HL-60 (cell line): ENCODE measurements at regions not wholly inside any gene's neighbourhood (a gene's known extent, or its start where the extent isn't known, plus 50 kb on each side); places are given as distances from the start of the nearest gene placed in this dataset.

ENCODE experiments used
- DNase-seq, 2 experiments: peaks; one replicate each; pipeline ENCODE4 v3.0.0-alpha.2; 2010 to 2020; ENCODE audit warnings: low read depth in 1 of 2, low spot score in 1 of 2
- H3K27ac ChIP-seq: fragments of 250-450 bp; sonication (Bioruptor Pico); replicated peaks from 2 replicates; pipeline ENCODE4 v1.5.1; 2020; ENCODE audit warnings: mild to moderate bottlenecking, moderate library complexity
- H3K27me3 ChIP-seq: fragments of 250-450 bp; sonication (Bioruptor Pico); 2 replicates; pipeline ENCODE4 v1.5.1; 2021; ENCODE audit warnings: mild to moderate bottlenecking, moderate library complexity; ENCODE audit not compliant: insufficient read depth, poor library complexity, severe bottlenecking
- H3K4me3 ChIP-seq: replicated peaks from 2 replicates; pipeline ENCODE4 v1.5.1; 2011; ENCODE audit warnings: mild to moderate bottlenecking, control low read depth, low read length; ENCODE audit not compliant: insufficient read depth
- GABPA ChIP-seq: IDR thresholded peaks from 2 replicates; pipeline ENCODE4 v1.6.1; 2012; ENCODE audit warnings: low read depth
- POLR2AphosphoS5 ChIP-seq: IDR thresholded peaks from 2 replicates; pipeline ENCODE4 v1.6.1; 2012; ENCODE audit warnings: low read depth
- SPI1 ChIP-seq: IDR thresholded peaks from 2 replicates; pipeline ENCODE4 v1.6.1; 2012; ENCODE audit warnings: low read depth, mild to moderate bottlenecking, borderline replicate concordance
- TF ChIP-seq, protein P1 (sequence below): IDR thresholded peaks from 2 replicates; pipeline ENCODE4 v1.6.1; 2012; ENCODE audit warnings: low read depth; ENCODE audit not compliant: insufficient replicate concordance
- TF ChIP-seq, protein P2 (sequence below): IDR thresholded peaks from one replicate; pipeline ENCODE4 v1.5.1; 2011; ENCODE audit warnings: low read length, control low read depth, inconsistent platforms; ENCODE audit not compliant: insufficient read depth

DNA sequence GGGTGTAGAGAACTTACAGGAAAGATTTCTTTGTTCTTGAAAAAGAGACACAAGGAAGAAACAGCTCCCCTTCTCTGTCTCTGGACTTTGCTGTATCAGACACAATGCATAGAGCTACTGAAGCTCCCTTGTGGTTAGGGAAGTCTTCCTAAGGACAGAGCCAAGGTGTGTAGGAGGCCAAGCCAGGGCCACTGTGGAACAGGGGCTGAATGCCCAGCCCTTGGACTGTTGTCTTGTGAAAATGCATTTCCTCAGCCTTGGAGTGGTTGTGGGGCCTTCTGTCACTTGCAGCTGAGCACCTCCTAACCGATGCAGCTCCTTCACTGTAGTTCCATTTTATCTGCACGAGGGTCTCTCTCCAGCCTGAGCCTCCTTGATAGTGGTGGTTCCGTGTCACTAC is 353.4 kb downstream of the CCSER2 start:
- DNase-seq = no peak
- no peak overlapping the region for H3K27ac ChIP-seq
- H3K4me3 ChIP-seq = no peak overlapping the region
- no peaks in the 10 kb centered on the region for H3K27me3 ChIP-seq
- TF ChIP-seq, protein P1, sequence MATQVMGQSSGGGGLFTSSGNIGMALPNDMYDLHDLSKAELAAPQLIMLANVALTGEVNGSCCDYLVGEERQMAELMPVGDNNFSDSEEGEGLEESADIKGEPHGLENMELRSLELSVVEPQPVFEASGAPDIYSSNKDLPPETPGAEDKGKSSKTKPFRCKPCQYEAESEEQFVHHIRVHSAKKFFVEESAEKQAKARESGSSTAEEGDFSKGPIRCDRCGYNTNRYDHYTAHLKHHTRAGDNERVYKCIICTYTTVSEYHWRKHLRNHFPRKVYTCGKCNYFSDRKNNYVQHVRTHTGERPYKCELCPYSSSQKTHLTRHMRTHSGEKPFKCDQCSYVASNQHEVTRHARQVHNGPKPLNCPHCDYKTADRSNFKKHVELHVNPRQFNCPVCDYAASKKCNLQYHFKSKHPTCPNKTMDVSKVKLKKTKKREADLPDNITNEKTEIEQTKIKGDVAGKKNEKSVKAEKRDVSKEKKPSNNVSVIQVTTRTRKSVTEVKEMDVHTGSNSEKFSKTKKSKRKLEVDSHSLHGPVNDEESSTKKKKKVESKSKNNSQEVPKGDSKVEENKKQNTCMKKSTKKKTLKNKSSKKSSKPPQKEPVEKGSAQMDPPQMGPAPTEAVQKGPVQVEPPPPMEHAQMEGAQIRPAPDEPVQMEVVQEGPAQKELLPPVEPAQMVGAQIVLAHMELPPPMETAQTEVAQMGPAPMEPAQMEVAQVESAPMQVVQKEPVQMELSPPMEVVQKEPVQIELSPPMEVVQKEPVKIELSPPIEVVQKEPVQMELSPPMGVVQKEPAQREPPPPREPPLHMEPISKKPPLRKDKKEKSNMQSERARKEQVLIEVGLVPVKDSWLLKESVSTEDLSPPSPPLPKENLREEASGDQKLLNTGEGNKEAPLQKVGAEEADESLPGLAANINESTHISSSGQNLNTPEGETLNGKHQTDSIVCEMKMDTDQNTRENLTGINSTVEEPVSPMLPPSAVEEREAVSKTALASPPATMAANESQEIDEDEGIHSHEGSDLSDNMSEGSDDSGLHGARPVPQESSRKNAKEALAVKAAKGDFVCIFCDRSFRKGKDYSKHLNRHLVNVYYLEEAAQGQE = no peak
- TF ChIP-seq SPI1 (no peak), POLR2AphosphoS5 (no peak)

DNA sequence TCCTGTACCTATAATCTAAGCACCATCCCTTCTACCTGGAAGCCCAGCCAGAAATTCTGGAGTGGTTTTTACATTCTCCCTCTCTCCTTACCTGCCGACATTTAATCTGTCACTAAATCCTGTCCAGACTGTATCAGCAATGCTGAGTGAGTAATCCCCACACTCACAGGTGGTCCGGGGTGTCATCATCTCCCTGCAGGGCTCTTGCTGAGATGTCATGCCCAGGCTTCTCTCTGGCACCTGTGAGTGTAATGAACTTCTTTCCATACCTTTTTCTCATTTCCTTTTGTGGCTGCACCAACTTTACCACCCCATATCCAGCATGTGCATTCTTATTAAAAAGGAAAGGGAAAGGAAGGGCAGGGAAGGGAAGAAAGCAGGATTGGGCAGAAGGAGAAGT is 355.2 kb downstream of the CCSER2 start:
- TF ChIP-seq POLR2AphosphoS5 = no peak
- TF ChIP-seq, protein P2, sequence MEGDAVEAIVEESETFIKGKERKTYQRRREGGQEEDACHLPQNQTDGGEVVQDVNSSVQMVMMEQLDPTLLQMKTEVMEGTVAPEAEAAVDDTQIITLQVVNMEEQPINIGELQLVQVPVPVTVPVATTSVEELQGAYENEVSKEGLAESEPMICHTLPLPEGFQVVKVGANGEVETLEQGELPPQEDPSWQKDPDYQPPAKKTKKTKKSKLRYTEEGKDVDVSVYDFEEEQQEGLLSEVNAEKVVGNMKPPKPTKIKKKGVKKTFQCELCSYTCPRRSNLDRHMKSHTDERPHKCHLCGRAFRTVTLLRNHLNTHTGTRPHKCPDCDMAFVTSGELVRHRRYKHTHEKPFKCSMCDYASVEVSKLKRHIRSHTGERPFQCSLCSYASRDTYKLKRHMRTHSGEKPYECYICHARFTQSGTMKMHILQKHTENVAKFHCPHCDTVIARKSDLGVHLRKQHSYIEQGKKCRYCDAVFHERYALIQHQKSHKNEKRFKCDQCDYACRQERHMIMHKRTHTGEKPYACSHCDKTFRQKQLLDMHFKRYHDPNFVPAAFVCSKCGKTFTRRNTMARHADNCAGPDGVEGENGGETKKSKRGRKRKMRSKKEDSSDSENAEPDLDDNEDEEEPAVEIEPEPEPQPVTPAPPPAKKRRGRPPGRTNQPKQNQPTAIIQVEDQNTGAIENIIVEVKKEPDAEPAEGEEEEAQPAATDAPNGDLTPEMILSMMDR = no peak
- no peak for TF ChIP-seq GABPA
- TF ChIP-seq SPI1 = no peak
- TF ChIP-seq, protein P1 = no peak
- no peak for DNase-seq
- H3K27ac ChIP-seq = no peak overlapping the region
- H3K4me3 ChIP-seq = no peak overlapping the region
- H3K27me3 ChIP-seq = no peaks in the 10 kb centered on the region

DNA sequence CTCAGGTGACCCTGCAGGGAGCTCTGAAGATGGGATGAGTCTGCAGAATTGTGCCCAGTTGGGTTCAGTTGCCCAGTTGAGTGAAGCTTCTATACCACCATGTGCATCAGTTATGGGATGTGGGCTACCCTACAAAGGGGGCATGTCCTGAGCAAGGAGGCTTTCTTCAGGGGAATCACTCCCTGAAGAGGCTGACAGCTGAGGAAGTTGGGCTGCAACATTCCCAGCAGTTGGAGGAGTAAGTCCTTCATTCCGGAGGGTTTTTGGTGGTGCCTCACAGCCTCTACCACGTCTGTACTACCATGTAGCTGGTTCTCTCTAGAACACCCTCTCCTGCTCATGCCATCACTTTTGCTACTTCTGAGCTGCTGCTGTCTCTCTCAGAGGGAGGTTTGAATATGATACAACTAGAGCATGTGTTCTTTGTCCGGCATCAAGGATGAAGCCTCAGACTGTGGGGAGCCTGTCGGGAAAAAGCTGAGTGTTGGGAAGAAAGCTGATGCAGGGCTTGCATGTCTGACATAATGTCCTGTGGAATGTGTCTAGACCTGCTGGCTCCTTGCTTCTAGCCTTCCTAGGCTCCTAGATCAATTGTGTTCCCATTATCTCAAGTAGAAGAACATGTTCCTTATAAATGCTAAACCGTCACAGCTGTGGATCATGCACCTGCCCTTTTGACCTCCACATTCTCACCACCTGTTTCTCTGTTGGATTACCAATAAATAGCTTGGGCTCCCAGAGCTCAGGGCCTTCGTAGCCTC is 355.8 kb downstream of the CCSER2 start:
- no peak overlapping the region for H3K27ac ChIP-seq
- no peak overlapping the region for H3K4me3 ChIP-seq
- DNase-seq = no peak
- no peaks in the 10 kb centered on the region for H3K27me3 ChIP-seq
- TF ChIP-seq, protein P1 = no peak
- TF ChIP-seq POLR2AphosphoS5 (no peak), GABPA (no peak), SPI1 (no peak)
- TF ChIP-seq, protein P2 = no peak
